NCI-H2196 (cell line): ENCODE measurements at regions not wholly inside any gene's neighbourhood (a gene's known extent, or its start where the extent isn't known, plus 50 kb on each side); places are given as distances from the start of the nearest gene placed in this dataset.
"Not testable (repeated sequence)": the region's sequence is repeated elsewhere in the genome, so short reads cannot be mapped to it uniquely, and the experiment has no call there.

Source experiments
- DNase-seq: peaks from one replicate; lab custom pipeline; 2025; ENCODE audit not compliant: unreplicated experiment; lab: John Stamatoyannopoulos, UW

GRCh38 chr6:131424475-131424874 lies 148.6 kb upstream of the ARG1 start:
- DNase-seq, result no peak

DNA sequence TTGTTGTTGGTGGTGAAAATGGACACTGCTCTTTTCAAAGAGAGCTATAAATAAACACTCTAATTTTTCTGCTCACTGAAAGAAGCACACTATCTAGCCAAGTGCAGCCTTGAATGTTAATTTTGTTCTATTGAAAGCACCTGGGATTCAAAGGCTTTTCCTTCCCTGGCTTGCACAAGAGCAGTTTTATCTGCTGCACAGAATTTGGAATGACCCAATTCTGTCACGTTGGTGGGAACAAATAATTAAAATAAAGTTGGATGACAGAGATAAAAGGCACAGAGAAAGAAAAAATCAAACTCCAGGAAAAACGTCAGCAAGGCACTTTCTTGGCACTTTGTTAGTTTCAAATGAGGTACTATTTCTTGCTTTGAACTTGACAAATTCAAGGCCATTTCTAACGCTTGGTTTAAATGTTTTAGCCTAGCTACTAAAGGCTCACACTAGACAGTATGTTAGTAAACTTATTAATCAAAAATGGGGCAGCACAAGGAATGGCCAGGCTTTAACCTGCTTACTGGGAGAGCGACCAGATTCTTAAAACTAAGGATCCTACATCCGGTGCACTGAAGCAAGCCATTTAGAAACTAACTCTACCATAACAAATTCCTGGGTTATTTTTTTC lies 145.5 kb upstream of the ARG1 start:
- DNase-seq, result no peak

GRCh38 chr6:131430531-131430930 lies 142.5 kb upstream of the ARG1 start:
- no peak for DNase-seq

GRCh38 chr6:131431718-131432117 lies 141.3 kb upstream of the ARG1 start:
- DNase-seq, result no peak

DNA sequence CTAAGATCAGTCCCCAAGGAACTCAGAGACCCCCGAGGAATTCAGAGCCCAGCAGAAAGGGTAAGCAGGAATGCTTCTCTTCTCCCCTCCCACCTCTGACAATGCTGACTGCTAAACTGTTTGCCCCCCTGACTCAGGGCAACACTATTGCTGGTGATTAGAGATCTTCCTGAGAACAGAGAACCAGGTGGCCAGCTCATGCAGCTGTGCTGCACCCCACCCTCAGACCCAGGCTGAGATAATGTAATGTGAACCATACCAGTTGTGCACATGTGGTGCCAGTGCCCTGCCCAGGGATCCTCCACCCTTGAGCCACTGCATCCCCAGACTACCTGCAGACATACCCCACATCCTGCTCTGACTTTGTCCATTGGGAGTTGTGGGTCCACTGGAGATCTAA lies 139.1 kb upstream of the ARG1 start:
- DNase-seq, result no peak

GRCh38 chr6:131436358-131436757 lies 136.7 kb upstream of the ARG1 start:
- DNase-seq, result no peak

DNA sequence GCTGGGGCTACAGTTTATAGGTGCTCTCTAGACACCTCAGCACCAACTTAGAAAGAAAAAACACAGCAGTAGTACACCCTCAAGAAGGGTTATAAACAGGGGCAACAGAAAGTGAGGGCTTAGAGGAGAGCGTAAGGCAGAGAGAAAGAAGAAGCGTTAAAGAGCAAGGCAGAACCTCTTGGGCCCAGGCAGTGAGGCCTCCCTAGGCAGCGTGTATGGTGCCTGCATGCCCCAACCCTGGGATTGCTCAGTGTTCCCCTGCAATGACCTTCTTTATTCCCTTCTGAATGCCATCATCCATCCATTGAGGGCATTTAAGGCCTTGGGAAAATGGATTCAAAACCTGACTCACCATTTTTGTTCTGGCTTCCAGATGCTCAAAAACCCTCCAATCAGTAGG lies 130.0 kb upstream of the ARG1 start:
- DNase-seq, result no peak

- no peak for DNase-seq
Observed at GRCh38 chr6:131443514-131443913, 129.5 kb upstream of the ARG1 start.

- not testable (repeated sequence) for DNase-seq
Observed at GRCh38 chr6:131445356-131445755, 127.7 kb upstream of the ARG1 start.

GRCh38 chr6:131450861-131451260 lies 122.2 kb upstream of the ARG1 start:
- DNase-seq, result no peak

DNA sequence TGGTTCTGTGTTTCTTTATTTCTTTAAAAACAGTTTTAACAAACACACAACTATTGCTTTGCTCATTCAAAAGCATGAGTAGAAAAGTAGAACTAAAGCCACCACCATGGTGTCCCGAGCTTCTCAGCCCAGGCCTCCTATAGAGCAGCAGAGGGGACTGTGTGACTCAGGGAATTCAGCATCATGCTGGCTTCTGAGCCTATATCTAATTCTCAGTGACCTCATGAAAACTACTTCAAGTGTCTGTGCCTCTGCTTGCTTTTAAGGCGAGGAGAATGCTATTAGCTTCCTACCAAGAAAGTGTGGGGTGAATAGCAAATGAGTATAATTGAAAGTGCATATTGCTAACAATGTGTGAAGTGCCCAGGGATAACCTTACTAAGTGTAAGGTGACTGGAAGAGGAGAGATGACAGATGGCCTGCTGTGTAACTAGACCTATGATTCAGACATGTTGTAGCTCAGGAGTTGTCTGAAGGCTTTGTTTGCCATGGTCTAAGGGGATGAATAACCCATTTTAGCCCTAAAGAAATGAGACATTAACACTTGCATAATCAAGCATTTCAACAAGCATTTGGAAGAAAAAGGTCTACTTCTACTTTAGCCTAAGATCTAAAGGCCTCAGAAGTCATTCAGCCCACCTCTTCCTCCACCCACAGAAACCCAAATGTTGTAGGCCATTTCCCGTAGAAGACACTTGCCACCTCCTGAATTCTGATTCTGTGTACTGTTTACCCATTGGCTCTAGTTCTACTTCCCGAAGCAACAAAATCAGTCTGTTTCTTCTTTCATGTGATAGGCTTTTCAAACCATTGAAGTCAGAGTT lies 121.5 kb upstream of the ARG1 start:
- no peak for DNase-seq

- DNase-seq, result no peak
Observed at GRCh38 chr6:131453803-131454202, 119.2 kb upstream of the ARG1 start.

DNA sequence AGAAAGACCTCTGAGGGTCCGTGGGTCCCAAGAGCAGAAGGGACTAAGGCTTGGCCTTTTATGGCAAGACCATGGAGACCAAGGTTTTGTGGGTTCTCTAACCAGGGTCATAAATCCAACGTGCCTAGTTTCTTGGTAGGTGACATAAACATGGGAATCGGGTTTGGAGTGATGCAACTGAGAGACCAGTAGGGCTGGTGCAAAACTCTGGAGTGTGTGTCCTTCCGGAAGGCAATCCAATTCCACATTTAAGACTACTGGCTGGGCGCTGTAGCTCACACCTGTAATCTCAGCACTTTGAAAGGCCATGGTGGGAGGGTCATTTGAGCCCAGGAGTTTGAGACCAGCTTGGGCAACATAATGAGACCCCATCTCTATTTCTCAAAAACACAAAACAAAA lies 116.5 kb upstream of the ARG1 start:
- DNase-seq, result no peak

- no peak for DNase-seq
Observed at GRCh38 chr6:131459005-131459404, 114.0 kb upstream of the ARG1 start.

DNA sequence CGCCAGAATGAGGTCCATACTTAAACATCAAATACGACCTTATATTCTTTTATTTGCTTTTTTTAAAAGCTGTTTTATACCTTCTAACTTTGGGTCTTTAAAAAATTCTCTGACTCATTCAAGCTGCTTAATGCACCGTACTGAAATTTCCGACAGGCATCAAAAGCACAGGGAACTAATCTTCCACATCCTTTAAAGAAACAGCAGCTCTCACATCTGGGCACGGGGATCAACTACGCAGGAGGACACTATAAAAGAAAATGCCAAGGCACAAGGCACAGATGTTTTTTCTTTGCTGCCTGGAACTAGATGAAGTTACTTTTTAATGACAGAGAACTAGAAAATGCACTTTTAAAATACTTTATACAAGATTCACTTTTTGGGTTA lies 112.4 kb upstream of the ARG1 start:
- DNase-seq, result no peak

DNA sequence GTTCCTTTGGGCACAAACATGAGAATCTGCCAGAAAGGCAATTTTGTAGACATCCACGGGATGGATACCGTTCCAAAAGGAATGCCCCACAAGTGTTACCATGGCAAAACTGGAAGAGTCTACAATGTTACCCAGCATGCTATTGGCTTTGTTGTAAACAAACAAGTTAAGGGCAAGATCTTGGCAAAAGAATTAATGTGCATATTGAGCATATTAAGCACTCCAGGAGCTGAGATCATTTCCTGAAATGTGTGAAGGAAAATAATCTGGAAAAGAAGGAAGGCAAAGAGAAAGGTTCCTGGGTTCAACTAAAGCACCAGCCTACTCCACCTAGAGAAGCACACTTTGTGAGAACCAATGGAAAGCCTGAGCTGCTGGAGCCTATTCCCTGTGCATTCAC lies 103.9 kb upstream of the ARG1 start:
- no peak for DNase-seq

GRCh38 chr6:131470534-131470933 lies 102.5 kb upstream of the ARG1 start:
- no peak for DNase-seq

- no peak for DNase-seq
Observed at GRCh38 chr6:131471331-131471730, 101.7 kb upstream of the ARG1 start.

DNA sequence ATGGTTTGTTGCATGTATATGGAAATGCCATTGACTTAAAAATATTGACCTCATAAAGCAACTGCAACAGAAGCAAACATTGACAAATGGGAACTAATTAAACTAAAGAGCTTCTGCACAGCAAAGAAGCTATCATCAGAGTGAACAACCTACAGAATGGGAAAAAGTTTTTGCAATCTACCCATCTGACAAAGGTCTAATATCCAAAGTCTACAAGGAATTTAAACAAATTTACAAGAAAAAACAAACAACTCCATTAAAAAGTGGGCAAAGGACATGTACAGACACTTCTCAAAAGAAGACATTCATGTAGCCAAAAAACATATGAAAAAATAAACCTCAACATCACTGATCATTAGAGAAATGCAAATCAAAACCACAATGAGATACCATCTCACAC lies 99.7 kb upstream of the ARG1 start:
- not testable (repeated sequence) for DNase-seq

GRCh38 chr6:131476362-131476761 lies 96.7 kb upstream of the ARG1 start:
- DNase-seq, result no peak

- not testable (repeated sequence) for DNase-seq
Observed at GRCh38 chr6:131478740-131479211, 94.2 kb upstream of the ARG1 start.

DNA sequence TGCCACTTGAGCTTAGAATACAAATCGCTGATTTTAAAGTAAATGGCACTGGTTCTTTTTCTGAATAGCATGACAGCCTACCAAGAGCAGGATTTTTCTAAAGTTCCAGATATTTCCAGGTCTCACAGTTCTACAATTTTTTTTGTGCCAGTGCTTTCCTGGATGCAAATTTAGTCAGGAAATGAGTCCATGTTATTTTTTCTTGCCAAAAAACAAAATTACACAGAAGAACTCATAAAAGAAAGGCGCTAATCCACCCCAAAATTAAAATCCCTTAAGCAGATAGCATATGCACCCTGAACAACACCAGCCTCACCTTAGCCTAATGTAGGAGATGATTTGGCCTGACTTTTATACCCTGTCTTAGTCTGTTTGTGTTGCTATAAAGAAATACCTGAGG lies 86.4 kb upstream of the ARG1 start:
- DNase-seq, result no peak

- DNase-seq, result no peak
Observed at GRCh38 chr6:131488780-131489179, 84.2 kb upstream of the ARG1 start.
